KG1 (cell line): ENCODE measurements at regions not wholly inside any gene's neighbourhood (a gene's known extent, or its start where the extent isn't known, plus 50 kb on each side); places are given as distances from the start of the nearest gene placed in this dataset.

Experiments used
- DNase-seq: peaks from one replicate; lab custom pipeline; 2025; lab: John Stamatoyannopoulos, UW

DNA sequence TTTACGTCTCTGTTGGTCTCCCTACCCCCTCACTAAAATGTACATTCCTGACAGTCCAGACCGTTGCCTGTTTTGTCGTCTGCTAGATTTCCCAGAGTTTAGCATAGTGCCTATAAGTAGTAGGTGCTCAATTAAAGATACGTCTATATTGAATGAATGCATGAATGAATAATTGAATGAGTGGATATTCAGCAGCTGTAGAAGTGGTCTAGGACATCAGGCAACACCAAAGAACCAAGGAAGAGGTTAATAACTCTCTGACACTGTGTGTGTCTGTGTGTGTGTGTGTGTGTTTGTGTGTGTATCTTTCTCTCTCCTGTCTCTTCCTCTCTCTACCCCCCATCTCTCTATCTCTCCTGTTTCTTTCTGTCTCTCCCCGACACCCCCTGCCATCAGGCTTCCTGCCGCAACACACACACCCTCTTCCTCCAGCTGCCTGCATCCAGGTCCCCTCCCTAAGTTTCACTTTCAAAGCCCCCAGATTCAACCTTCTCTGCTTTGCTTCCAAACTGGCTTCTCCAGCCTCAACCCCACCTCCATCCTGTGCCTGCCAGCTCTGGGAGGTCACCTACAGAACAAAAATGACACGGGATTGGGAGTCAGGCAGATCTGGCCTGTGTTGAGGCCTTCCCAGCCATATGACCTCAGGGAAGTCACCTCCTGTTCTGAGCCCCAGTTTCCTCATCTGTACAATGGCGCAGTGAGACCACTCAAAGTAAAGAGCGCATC is 119.9 kb upstream of the NCOR2 start:
- DNase-seq: no peak

DNA sequence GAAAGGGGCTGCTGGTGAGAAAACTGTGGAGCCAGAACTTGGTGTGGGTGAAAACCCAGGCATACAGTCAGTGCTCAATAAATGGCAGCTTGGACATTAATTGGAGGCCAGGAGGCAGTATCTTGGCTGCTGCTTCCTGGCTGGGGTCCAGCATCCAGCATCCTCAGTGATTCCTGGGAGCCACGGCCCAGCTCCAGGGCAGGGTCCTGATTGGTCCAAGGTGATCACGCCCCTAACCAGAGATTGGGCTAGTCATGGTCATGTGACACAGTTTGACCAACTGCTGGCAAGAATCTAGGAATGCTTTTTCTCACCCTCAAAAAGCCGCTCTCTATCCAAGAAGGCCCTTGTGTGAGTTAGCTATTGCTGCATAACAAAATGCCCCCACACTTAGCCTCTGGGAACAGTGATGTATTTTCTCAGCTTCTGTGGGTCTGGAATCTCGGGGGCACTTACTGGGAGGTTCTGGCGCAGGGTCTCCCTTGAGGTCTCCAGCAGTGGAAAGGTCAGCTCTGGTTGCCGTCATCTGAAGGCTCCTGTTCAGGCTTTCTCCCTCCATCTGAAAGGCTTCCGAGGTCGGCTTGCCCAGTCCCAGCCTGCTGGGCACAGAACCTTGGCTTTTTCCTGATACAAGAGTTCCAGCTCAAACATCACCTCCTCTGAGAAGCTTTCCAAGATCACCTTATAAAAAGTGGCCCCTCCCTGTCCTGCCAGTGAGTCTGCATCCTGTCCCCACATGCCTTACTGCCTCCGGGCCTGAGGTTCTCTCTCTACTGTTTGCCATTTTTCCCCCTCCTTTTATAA is 119.2 kb upstream of the NCOR2 start:
- no peak for DNase-seq

DNA sequence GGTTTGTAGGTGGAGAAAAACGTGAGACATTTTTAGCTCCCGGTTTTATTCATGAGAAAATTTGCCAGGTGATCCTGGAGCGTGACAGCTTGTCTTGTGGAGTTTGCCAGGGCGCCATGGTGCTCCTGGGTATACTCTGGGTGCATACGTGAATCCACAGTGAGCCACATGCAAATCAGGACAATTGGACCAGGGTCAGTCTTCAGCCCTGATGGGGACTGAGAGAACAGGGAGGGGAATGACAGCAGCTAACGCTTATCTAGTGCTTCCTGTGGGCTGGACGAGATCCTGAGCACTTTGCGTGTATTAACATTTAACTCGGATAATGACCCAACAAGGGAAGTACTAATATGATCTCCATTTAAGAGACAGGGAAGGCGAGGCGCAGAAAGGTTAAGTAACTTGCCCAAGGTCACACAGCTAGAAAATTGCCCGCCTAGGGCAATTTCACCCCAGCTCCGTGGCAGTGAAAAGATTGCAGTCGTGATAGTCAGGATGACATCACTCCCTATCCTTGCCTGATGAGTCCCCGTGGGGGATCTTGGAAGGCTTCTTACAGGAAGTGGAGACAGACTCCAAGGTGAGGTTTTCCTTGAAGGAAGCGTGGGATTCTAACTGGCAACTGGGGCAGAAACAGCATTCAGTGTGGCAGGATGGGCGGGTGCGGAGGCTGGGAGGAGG is 118.4 kb upstream of the NCOR2 start:
- DNase-seq: no peak

DNA sequence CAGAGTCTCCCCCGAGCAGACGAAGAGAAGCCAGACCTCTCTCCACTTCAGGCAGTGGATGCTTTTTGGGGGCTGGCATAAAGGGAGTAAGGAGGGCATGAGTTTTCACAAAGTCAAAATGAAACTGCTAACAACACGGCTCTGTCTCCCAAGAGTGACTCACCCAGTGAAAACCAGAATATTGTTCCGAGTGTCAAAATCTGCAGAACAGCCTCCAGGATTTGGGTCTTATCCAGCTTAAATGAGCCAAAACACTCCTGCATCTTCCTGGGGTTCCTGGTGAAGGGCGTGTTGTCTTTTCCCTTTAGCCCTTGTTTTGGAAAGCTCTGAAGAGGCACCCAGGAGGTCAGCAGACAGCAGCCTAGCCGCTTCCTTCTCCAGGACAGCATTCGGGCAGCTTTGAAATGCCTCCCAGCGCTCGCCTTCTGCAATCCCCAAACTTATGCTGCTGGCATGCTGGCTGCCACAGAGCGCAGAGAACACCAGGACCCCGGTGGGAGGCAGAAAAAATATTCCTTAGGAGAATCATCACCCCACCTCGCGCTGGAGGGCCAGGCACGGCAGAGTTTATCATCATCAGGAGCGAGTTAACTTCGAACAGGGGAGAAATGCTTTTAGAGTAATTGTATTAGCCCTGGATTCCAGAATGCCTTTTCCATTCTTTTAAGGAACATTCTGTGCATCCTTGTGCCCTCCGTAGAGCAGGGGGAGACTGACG is 117.7 kb upstream of the NCOR2 start:
- no peak for DNase-seq

DNA sequence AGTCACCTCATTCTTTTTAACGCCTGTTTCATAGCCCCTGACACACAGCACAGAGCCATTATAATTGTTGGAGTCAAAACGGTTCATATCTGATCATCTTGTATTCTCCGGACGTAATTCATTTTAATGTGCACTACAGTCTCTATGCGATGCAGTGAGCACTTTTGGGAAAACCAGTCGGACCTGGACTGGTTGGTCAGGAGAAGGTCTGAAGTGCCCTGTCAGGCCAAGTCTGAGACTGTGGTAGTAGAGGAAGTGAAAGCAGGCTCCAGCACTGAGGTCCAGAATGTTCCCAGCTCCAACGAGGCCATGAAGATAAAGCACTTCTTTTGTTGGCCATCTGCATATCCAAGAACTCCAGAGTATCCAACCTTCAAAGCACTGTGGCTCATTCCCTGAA is 117.1 kb upstream of the NCOR2 start:
- DNase-seq: no peak

DNA sequence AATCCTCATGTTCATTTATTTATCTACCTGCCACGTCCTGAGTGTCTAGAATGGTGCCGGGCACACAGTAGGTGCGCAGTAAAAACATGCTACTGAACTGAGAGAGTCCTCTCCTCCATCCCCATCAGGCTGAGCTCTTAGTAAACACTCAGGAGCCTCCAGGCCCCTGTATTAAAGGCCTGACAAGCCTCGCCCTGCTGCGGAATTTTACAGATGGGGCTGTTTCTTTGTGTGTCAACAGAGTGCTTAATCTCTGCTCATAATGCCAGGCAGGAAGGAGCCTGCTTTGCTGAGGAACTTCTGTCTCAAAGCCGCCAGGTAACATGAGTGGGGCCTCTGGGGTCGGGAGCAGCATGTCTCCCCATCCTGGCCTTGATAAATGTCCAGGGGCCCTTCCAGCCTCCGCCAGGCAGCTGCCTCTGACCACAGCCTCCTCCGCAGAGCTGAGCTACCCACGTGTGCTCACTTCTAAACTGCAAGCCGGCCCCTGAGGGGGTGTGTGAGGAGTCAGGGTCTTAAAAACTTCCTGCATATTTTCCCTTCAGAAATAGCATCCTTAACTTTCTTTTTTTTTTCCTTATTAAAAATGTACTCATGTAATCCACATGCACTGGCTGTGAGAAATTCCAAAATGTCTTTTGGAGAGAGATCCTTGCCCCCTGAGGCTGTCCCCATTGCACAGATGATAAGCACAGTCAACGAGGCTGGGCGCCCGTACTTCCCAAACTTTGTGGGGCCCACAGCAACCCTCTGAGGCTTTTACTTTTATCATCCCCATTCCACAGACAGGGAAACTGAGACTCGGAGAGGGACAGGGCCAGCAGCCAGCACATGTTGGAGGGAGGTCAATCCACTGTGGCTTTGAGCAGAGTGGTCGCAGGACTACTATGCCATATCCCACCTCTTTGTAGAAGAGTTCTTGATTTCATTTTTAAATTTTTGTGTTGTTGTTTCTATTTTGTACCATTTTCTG is 116.0 kb upstream of the NCOR2 start:
- no peak for DNase-seq

DNA sequence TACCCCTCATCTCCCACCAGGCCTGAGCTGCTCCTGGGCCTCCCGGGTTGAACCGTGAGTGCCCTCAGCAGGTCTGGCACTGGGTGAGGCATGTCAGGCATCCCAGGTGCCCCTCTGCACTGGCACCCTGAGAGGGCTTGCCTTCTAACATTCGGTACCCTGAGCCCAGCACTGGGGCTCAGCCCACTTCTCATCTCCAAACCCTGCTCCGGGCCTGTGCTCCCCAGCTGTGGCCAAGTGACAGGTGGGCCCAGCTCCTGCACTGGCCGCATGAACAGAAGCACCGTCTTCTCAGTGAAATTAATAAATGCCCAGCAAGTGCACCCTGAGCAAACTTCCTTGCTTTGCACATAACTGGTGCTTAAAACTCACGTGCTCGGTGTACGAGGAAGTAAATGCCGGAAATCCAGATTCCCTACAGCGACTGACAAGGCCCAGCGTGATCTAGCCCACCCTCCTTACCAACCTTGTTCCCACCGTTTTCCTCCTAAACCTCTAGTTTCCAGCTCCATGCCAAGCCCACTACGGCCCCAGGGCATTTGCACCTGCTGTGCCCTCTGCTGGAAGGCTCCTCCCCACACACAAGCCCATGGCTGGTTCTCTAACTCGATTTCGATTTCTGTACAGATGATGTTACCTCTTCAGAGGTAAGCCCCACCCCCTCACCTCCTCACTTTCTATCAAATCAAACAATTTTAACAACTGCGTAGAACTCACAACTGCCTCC is 115.2 kb upstream of the NCOR2 start:
- DNase-seq: no peak

DNA sequence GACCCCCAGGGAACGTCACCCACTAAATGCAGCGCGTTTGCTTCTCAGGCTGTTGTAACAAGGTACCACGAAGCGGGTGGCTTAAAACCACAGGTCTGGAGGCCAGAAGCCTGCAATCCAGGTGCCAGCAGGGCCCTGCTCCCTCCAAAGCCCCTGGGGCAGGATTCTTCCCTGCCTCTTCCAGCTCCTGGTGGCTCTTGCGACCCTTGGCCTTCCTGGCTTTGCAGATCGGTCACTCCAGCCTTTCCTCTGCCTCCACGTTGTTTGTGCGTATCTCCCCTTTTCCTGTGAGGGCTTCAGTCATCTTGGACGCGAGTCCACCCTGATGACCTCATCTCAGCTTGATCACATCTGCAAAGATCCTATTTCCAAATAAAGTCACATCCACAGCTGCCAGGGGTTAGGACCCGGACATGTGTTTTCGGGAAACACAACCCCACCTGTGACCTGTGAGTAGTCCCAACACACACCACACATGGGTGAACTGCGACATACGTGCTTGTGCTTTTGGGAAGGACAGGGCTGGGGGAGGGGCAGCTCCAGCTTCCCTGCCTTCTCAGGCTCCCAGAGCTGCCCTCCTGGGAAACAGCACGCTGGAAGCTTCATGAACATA is 114.5 kb upstream of the NCOR2 start:
- no peak for DNase-seq

DNA sequence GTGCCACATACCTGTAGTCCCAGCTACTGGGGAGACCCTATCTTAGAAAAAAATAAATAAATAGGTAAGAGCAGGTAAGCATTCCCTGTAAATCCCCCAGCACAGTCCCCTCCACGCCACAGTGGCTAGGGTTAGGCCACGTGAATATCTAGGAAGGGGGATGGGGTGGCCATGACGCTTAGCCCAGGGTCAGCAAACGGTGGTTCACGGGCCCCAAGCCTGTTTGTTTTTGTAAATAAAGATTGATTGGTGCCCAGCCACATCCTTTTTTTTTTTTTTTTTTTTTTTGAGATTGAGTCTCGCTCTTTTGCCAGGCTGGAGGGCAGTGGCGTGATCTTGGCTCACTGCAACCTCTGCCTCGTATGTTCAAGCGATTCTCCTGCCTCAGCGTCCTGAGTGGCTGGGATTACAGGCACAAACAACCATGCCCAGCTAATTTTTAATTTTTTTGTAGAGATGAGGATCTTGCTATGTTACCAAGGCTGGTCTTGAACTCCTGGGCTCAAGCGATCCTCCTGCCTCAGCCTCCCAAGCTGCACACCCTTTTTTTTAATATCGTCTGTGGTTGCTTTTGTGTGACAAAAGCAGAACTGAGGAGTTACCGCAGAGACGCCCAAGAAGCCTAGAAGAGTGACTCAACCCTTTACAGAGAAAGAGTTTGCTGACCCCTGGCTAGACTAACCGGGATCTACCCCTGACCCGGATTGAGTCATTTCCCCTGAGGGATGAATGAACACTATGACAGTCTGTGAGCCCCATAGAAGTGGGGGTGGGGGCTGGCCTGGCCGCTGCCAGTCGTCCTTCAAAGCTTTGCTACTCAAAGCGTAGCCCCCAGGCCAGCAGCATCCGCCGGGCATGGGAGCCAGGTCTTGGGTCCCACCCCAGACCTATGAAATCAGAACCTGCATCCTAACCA is 113.7 kb upstream of the NCOR2 start:
- peak; percentile 43 for DNase-seq

DNA sequence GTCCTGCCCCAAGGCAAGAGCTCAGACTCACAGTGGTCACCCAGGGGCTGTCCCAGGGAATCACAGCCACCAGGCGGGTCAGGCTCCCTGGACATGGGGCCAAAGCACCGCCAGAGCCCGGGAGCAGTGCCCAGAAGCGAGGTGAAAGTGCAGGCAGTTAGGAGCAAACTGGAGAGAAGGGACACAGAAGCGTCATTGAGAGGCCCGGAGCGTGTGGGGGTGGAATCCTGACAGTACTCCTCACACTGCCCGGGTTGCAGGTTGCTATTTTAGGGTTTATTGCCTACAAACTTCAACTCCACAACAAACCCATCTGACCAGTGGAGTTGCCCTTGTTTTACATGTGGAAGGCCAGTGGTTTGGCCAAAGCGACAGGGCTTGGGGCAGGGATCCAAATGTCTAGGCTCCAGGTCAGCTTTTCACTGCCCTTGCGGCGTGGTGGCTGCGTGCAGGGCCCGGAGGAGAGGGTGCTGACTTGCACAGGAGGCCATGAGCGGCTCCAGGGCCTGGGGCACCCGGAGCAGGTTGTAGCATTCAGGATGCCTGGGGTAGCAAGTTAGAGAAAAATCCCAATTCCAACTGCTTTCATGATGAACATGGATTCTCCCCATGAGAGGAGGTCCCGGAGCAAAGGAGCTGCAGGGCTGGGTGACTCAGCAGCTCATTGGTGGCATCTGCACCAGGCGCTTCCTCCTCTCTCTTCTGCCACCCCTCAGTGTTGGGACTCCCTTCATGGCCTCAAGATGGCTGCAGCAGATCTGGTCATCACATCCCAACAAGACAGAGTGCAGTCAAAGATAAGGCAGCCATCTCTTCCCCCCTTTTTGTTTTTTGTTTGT is 112.3 kb upstream of the NCOR2 start:
- DNase-seq: no peak

DNA sequence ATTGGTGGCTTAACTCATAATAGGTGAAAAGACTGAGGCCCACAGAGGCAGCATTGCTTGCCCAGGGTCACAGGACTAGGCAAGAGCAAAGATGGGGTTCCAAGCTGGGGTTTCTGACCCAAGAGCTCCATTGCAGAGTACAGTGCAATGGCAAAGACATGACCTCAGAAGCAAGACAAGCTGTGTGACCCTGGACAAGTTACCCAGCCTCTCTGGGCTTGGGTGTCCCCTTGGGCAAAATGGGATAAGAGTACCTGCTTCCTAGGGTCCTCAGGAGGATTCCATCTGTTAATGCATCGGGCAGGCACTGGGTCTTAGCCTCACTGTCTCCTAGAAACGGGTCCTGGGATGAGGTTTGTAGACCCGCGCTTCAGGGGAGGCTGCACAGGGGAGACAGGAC is 111.6 kb upstream of the NCOR2 start:
- no peak for DNase-seq

DNA sequence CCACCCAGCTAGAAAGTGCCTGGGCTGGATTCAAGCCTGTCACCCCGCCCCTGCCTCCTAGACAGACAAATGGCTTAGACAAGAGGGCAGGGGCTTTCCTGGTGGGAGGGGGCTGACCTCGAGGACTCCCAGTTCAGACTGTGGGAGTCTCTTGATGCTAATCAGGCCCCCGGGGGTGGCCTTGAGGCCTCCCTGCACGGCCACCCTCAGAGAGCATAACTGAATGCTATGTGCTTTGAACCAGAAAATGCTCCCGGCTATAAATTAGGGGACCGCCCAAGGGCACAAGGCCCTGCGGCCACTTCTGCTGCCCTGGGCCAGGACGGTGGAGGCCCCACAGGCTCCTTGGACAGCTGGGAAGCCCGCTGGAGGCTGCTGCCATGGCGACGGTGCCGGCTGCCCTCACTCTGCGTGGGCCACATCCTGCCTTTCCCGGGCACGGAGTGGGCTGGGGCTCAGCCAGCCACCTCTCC is 111.0 kb upstream of the NCOR2 start:
- DNase-seq: no peak

DNA sequence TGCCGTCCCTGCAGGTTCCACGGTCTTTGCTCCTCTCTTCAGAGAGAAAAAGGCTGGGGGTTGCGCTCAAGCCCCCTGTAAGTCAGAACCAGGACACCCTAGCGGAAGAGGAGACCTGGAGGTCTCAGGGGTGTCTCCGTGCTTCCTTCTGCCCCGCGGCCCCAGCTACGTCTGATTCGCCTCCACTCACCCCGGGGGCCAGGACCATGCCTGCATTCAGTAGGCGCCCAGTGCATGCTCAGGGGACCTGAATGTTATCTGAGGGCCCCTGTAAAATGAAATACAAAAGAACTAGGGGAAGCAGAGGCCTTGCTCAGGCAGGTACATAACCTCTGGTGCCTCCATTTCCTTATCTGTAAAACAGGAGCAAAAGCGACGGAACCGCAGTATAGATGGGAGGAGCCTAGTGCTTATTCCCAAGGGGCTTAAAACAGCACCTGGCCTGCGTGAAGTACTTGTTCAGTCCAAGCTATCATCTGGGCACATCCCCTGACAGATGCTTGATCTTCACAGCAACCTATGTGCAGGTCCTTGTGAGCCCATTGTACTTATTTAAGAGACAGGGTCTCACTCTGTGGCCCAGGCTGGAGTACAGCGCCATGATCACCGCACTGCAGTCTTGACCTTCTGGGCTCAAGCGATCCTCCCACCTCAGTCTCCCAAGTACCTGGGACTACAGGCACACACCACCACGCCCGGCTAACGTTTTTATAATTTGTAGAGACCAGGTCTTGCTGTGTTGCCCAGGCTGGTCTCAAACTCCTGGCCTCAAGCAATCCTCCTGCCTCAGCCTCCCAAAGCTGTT is 110.3 kb upstream of the NCOR2 start:
- DNase-seq: no peak

DNA sequence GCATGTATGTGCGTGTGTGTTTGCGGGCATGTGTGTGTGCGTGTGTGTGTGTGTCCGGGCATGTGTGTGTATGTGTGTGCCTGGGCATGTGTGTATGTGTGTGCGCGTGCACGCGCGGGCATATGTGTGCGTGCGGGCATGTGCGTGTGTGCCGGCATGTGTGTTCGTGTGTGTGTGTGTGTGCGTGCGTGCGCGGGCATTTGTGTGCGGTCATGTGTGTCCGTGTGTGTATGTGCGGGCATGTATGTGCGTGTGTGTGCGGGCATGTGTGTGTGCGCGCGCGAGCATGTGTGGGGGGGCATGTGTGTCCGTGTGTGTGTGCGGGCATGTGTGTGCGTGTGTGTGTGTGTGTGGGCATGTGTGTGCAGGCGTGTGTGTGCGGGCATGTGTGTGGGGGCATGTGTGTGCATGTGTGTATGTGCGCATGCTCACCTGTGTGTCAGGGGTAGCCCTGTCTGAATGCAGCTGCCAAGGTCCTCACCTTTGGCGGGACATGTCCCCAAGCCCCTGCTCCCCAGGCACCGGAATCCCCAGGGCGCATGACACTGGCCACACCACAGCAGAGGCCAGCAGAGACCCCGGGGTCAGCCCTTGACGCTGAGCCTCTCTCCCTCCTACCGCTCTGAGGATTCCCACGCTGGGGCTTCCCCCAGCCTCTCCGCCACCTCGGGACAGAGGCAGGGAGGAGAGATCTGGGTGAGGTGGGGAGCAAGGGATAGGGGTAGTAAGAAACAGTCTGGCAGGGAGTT is 109.5 kb upstream of the NCOR2 start:
- no peak for DNase-seq

DNA sequence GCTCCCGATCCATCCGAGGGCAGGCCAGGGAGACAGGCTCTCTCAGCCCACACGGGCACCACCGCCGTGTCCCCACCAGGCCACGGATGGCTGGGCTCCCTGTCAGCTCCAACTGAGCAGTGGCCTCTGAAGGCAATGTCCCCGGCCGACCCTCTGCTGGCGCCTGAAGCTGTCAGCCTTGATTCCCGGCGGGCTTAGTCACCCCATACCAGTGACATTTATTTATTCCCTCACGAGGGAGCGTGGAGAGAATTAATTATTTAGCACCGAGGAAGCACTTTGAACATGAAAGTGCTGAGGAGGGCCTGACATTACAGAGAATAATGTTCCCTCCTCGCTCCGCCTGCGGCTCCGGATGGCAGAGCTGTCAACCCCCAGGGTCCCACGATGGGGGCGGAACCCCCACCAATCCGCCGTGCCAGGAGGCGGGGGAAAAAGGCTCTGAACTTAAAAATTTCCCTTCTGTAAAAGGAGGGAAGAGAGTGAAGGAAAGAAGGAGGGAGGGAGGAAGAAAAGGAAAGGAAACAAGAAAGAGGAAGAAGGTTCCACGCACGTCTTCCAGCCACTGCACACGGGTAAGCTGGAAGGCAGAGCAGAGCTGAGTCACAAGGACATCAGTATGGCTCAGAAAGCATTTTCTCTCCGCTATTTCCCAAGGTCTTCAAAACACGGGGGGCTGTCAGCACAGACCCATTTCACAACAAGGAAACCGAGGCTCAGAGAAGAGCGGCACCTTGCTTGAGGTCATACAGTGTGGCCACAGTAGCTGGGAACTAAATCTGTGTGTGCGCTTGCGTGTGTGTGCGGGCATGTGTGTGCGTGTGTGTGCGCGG is 108.7 kb upstream of the NCOR2 start:
- DNase-seq: no peak
